AG04449 (cell line): ENCODE measurements at regions not wholly inside any gene's neighbourhood (a gene's known extent, or its start where the extent isn't known, plus 50 kb on each side); places are given as distances from the start of the nearest gene placed in this dataset.

ENCODE experiments used
- CTCF ChIA-PET: fragments of 350-600 bp; formaldehyde crosslinking; extraction: SDS; loops from one replicate; lab custom pipeline; 2021; ENCODE audit warnings: antibody characterized with exemption; lab: Yijun Ruan, JAX
- POLR2A ChIA-PET: fragments of 400-600, 350-600 bp; formaldehyde crosslinking; extraction: SDS; loops from one replicate; lab custom pipeline; 2020; ENCODE audit warnings: antibody characterized with exemption, inconsistent platforms; lab: Yijun Ruan, JAX
- DNase-seq: peaks from one replicate; pipeline ENCODE4 v3.0.0-alpha.2; 2010; ENCODE audit warnings: low read depth, low spot score
- H3K4me3 ChIP-seq: 2 replicates; pipeline ENCODE4 v1.5.1; 2011; ENCODE audit warnings: low read depth, mild to moderate bottlenecking, control low read depth, low read length
- TF ChIP-seq, protein P1 (sequence below): IDR thresholded peaks from one replicate; pipeline ENCODE4 v1.5.1; 2011; ENCODE audit warnings: mild to moderate bottlenecking, moderate library complexity, low read length, control low read depth, inconsistent platforms; ENCODE audit not compliant: insufficient read depth; ENCODE audit errors: missing control alignments

- H3K4me3 ChIP-seq, result no peak overlapping the region
- TF ChIP-seq, protein P1, sequence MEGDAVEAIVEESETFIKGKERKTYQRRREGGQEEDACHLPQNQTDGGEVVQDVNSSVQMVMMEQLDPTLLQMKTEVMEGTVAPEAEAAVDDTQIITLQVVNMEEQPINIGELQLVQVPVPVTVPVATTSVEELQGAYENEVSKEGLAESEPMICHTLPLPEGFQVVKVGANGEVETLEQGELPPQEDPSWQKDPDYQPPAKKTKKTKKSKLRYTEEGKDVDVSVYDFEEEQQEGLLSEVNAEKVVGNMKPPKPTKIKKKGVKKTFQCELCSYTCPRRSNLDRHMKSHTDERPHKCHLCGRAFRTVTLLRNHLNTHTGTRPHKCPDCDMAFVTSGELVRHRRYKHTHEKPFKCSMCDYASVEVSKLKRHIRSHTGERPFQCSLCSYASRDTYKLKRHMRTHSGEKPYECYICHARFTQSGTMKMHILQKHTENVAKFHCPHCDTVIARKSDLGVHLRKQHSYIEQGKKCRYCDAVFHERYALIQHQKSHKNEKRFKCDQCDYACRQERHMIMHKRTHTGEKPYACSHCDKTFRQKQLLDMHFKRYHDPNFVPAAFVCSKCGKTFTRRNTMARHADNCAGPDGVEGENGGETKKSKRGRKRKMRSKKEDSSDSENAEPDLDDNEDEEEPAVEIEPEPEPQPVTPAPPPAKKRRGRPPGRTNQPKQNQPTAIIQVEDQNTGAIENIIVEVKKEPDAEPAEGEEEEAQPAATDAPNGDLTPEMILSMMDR, result no peak
- ChIA-PET POLR2A (no interaction called here), CTCF (no interaction called here)
- DNase-seq, result no peak
Observed at GRCh38 chr5:18489703-18490102, 855.4 kb downstream of the TAF11L14 start.

- CTCF ChIA-PET, result no interaction called here
- TF ChIP-seq, protein P1, result no peak
- POLR2A ChIA-PET, result no interaction called here
- no peak overlapping the region for H3K4me3 ChIP-seq
- no peak for DNase-seq
Observed at GRCh38 chr5:18491349-18491748, 857.1 kb downstream of the TAF11L14 start.

GRCh38 chr5:18495157-18495556 is 860.9 kb downstream of the TAF11L14 start:
- H3K4me3 ChIP-seq, result no peak overlapping the region
- TF ChIP-seq, protein P1, result no peak
- ChIA-PET POLR2A (no interaction called here), CTCF (no interaction called here)
- no peak for DNase-seq

- TF ChIP-seq, protein P1, result no peak
- no peak overlapping the region for H3K4me3 ChIP-seq
- DNase-seq, result no peak
- POLR2A ChIA-PET, result no interaction called here
- CTCF ChIA-PET, result no interaction called here
Observed at GRCh38 chr5:18496041-18496440, 861.8 kb downstream of the TAF11L14 start.

DNA sequence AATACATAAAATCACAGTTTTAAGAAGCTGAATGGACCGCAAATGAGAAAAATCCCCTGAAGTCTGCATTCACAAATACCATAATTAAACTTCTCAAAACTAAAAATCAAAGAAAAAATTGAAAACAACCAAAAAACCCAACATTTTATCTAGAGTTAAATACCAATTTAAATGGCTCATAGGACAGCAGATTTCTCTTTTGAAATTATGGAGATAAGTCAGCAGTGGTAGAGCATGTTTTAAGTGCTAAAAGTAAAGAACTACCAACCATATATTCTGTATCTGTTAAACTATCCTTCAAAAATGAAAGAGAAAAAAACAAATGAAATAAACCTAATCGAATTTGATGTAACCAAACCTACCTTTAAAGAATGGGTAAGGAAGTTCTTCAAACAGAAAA is 862.8 kb downstream of the TAF11L14 start:
- no peak overlapping the region for H3K4me3 ChIP-seq
- no peak for DNase-seq
- TF ChIP-seq, protein P1, result no peak
- ChIA-PET CTCF (no interaction called here), POLR2A (no interaction called here)

- ChIA-PET POLR2A (no interaction called here), CTCF (no interaction called here)
- no peak overlapping the region for H3K4me3 ChIP-seq
Observed at GRCh38 chr5:18503797-18504328, 869.6 kb downstream of the TAF11L14 start.

More at GRCh38 chr5:18503797-18504328, 869.6 kb downstream of the TAF11L14 start:
- TF ChIP-seq, protein P1, result no peak
- DNase-seq, result no peak
